Keratinocyte (primary cell): ENCODE measurements at regions not wholly inside any gene's neighbourhood (a gene's known extent, or its start where the extent isn't known, plus 50 kb on each side); places are given as distances from the start of the nearest gene placed in this dataset.

Source experiments
- DNase-seq: peaks from one replicate; pipeline ENCODE4 v3.0.0-alpha.2; 2011; ENCODE audit warnings: low read depth, missing footprints, low spot score
- FAIRE-seq: peaks from 2 replicates; lab custom pipeline; 2011; peaks lifted over from hg19 to GRCh38; lab: Jason Lieb, UNC
- H2AFZ ChIP-seq: 2 replicates; pipeline ENCODE4 v1.6.0; 2012; ENCODE audit warnings: low read length, control low read depth, inconsistent platforms; ENCODE audit not compliant: control insufficient read depth
- H3K27ac ChIP-seq: 2 replicates; pipeline ENCODE4 v1.5.1; 2011; ENCODE audit warnings: low read length; ENCODE audit not compliant: control insufficient read depth, insufficient read depth
- H3K27me3 ChIP-seq: 3 replicates; pipeline ENCODE4 v1.6.0; 2011; ENCODE audit warnings: low read length; ENCODE audit not compliant: control insufficient read depth, insufficient read depth; ENCODE audit errors: extremely low read depth
- H3K36me3 ChIP-seq, 2 experiments: 2 replicates in 1 of 2; 3 replicates in 1 of 2; pipeline ENCODE4 v1.5.1; 2011; ENCODE audit warnings: low read length in 2 of 2, mild to moderate bottlenecking in 1 of 2; ENCODE audit not compliant: control insufficient read depth in 2 of 2, insufficient read depth in 2 of 2; ENCODE audit errors: extremely low read depth in 1 of 2
- H3K4me1 ChIP-seq: 3 replicates; pipeline ENCODE4 v1.5.1; 2011; ENCODE audit warnings: low read length; ENCODE audit not compliant: control insufficient read depth, insufficient read depth; ENCODE audit errors: extremely low read depth
- H3K4me2 ChIP-seq: 3 replicates; pipeline ENCODE4 v1.6.0; 2011; ENCODE audit warnings: low read depth, low read length; ENCODE audit not compliant: control insufficient read depth, insufficient read depth; ENCODE audit errors: extremely low read depth
- H3K4me3 ChIP-seq, 3 experiments: fragments of 200-600 bp in 1 of 3; sonication (generic) in 1 of 3; 2 replicates in 2 of 3; 3 replicates in 1 of 3; pipeline ENCODE4 v1.5.1; 2011 to 2016; ENCODE audit warnings: low read length in 3 of 3, mild to moderate bottlenecking in 3 of 3, control low read depth in 2 of 3, inconsistent platforms in 1 of 3, low read depth in 1 of 3, mixed read lengths in 1 of 3, mixed run types in 1 of 3, moderate library complexity in 1 of 3; ENCODE audit not compliant: control insufficient read depth in 2 of 3, insufficient read depth in 2 of 3; ENCODE audit errors: extremely low read depth in 1 of 3
- H3K79me2 ChIP-seq: 2 replicates; pipeline ENCODE4 v1.6.0; 2012; ENCODE audit warnings: low read length; ENCODE audit not compliant: control insufficient read depth, insufficient read depth
- H3K9ac ChIP-seq: 3 replicates; pipeline ENCODE4 v1.6.0; 2011; ENCODE audit warnings: low read length; ENCODE audit not compliant: control insufficient read depth, insufficient read depth; ENCODE audit errors: extremely low read depth
- H3K9me1 ChIP-seq: 3 replicates; pipeline ENCODE4 v1.6.0; 2011; ENCODE audit warnings: low read length; ENCODE audit not compliant: control insufficient read depth, insufficient read depth; ENCODE audit errors: extremely low read depth
- H3K9me3 ChIP-seq: 2 replicates; pipeline ENCODE4 v1.5.1; 2012; ENCODE audit warnings: low read depth, low read length; ENCODE audit not compliant: control insufficient read depth
- H4K20me1 ChIP-seq: 3 replicates; pipeline ENCODE4 v1.6.0; 2011; ENCODE audit warnings: low read length; ENCODE audit not compliant: control insufficient read depth, insufficient read depth; ENCODE audit errors: extremely low read depth
- CTCF ChIP-seq, 3 experiments: IDR thresholded peaks in 1 of 3; conservative IDR thresholded peaks in 1 of 3; optimal IDR thresholded peaks in 1 of 3; 2 replicates in 2 of 3; 3 replicates in 1 of 3; pipeline versions ENCODE3 to v1.5.1; 2011; ENCODE audit warnings: low read length in 3 of 3, mild to moderate bottlenecking in 3 of 3, moderate library complexity in 2 of 3, control low read depth in 1 of 3, inconsistent platforms in 1 of 3; ENCODE audit not compliant: insufficient read depth in 2 of 3; ENCODE audit errors: extremely low read depth in 1 of 3
- EZH2 ChIP-seq: IDR thresholded peaks from one replicate; pipeline ENCODE4 v1.6.1; 2012; ENCODE audit warnings: inconsistent platforms, mild to moderate bottlenecking, low read length, moderate library complexity
- dilution Hi-C: fragments of 300-500 bp; cut with MboI; formaldehyde crosslinking; loops from one replicate; pipeline ENCODE4 v1.7.0; 2020; ENCODE audit warnings: low sequenced_read_pairs; ENCODE audit not compliant: extremely low pct_ligation_motif_present

GRCh38 chr1:217049721-217050120 is 326.5 kb upstream of the ESRRG start:
- Histone ChIP-seq H3K27ac (no peak overlapping the region), H3K4me2 (no peak overlapping the region), H3K36me3 (no peaks in the 10 kb centered on the region), H3K9me1 (no peaks in the 10 kb centered on the region), H2AFZ (no peak overlapping the region), H3K27me3 (no peaks in the 10 kb centered on the region), H3K79me2 (no peaks in the 10 kb centered on the region), H3K9me3 (no peaks in the 10 kb centered on the region), H4K20me1 (no peaks in the 10 kb centered on the region), H3K4me3 (no peak overlapping the region), H3K4me1 (peaks cover 6% of the 10 kb centered on the region), H3K9ac (no peak overlapping the region)
- dilution Hi-C loops: no loop called here
- FAIRE-seq: no peak
- no peak for DNase-seq
- TF ChIP-seq CTCF (optimal IDR thresholded peaks at IDR 0.05 in 1 of 3, IDR thresholded peaks at IDR 0.05 in 1 of 3, conservative IDR thresholded peaks at IDR 0.05 in 1 of 3; ENCODE audit: extremely low read depth in 1 of 3, insufficient read depth in 2 of 3, low read length in 3 of 3) (no peak), EZH2 (no peak)

DNA sequence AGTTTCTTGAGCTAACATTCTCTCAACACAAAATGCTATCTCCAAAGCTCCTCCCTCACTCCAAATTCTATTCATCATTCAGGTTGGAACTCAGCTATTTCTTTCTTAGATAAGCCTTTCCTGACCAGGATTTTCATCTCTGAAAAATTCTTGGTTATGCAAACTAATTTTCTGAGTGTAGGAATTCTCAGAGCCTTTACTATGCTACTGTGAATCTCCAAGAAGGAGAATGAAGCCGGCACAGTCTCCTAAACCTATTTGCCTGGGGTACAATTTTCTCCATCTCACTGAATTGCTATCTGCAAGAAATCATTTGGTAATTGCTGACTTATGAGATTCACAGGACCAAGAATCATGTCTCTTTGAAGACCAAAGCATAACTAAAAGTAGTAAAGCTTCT is 325.9 kb upstream of the ESRRG start:
- Histone ChIP-seq H3K9ac (no peak overlapping the region), H4K20me1 (no peaks in the 10 kb centered on the region), H2AFZ (no peak overlapping the region), H3K79me2 (no peaks in the 10 kb centered on the region), H3K36me3 (no peaks in the 10 kb centered on the region), H3K4me3 (no peak overlapping the region), H3K27me3 (no peaks in the 10 kb centered on the region), H3K9me3 (no peaks in the 10 kb centered on the region), H3K4me1 (peaks cover 6% of the 10 kb centered on the region), H3K9me1 (no peaks in the 10 kb centered on the region), H3K4me2 (no peak overlapping the region), H3K27ac (no peak overlapping the region)
- dilution Hi-C loops: no loop called here
- TF ChIP-seq CTCF (optimal IDR thresholded peaks at IDR 0.05 in 1 of 3, IDR thresholded peaks at IDR 0.05 in 1 of 3, conservative IDR thresholded peaks at IDR 0.05 in 1 of 3; ENCODE audit: extremely low read depth in 1 of 3, insufficient read depth in 2 of 3, low read length in 3 of 3) (no peak), EZH2 (no peak)
- DNase-seq (no peak), FAIRE-seq (no peak)
